IMR-90 (cell line): ENCODE measurements at regions not wholly inside any gene's neighbourhood (a gene's known extent, or its start where the extent isn't known, plus 50 kb on each side); places are given as distances from the start of the nearest gene placed in this dataset.
"Not testable (repeated sequence)": the region's sequence is repeated elsewhere in the genome, so short reads cannot be mapped to it uniquely, and the experiment has no call there.

ENCODE experiments used
- ATAC-seq: fragments of 200-7000 bp; cut with Tn5 transposase; 2 replicates; pipeline ENCODE4 v1.9.1; 2020; ENCODE audit warnings: low read depth, mild to moderate bottlenecking, moderate library complexity
- BruUV-seq: library from RNA; stranded (reverse); fragments of 400-500 nt; replicated peaks from 2 replicates; lab custom pipeline; 2021; lab: Mats Ljungman, UMichigan
- CTCF ChIA-PET: fragments of 300-600 bp; formaldehyde crosslinking; extraction: SDS; loops from one replicate; lab custom pipeline; 2021; ENCODE audit warnings: antibody characterized with exemption; lab: Yijun Ruan, JAX
- POLR2A ChIA-PET: fragments of 300-600 bp; sonication (Branson Sonifier 250); formaldehyde crosslinking; loops from one replicate; lab custom pipeline; 2022; ENCODE audit warnings: antibody characterized with exemption; ENCODE audit not compliant: unreplicated experiment; lab: Charles Lee
- DNase-seq: peaks from one replicate; pipeline ENCODE4 v3.0.0; 2013
- H2AFZ ChIP-seq: replicated peaks from 2 replicates; pipeline ENCODE3; 2013; ENCODE audit warnings: low read length, mild to moderate bottlenecking; ENCODE audit not compliant: poor library complexity
- H2AK5ac ChIP-seq: 2 replicates; pipeline ENCODE4 v1.6.1; 2013; ENCODE audit warnings: low read depth, low read length, inconsistent platforms
- H2AK9ac ChIP-seq: replicated peaks from 2 replicates; pipeline ENCODE3; 2013; ENCODE audit warnings: mild to moderate bottlenecking, low read depth, low read length, moderate library complexity; ENCODE audit not compliant: poor library complexity
- H2BK120ac ChIP-seq: 2 replicates; pipeline ENCODE4 v1.6.1; 2013; ENCODE audit warnings: low read depth, low read length, inconsistent platforms
- H2BK15ac ChIP-seq: 3 replicates; pipeline ENCODE4 v1.6.1; 2013; ENCODE audit warnings: low read depth, low read length, inconsistent platforms
- H2BK20ac ChIP-seq: 2 replicates; pipeline ENCODE4 v1.6.1; 2013; ENCODE audit warnings: low read depth, mild to moderate bottlenecking, inconsistent platforms, low read length, moderate library complexity
- H2BK5ac ChIP-seq: 2 replicates; pipeline ENCODE4 v1.6.1; 2013; ENCODE audit warnings: mild to moderate bottlenecking, low read depth, low read length, inconsistent platforms; ENCODE audit not compliant: poor library complexity, severe bottlenecking
- H3K14ac ChIP-seq: replicated peaks from 2 replicates; pipeline ENCODE4 v1.6.1; 2013; ENCODE audit warnings: low read depth, low read length, inconsistent platforms
- H3K18ac ChIP-seq: 2 replicates; pipeline ENCODE4 v1.6.1; 2013; ENCODE audit warnings: low read depth, low read length, control low read depth
- H3K23ac ChIP-seq: 2 replicates; pipeline ENCODE4 v1.6.1; 2013; ENCODE audit warnings: low read depth, low read length, inconsistent platforms
- H3K27ac ChIP-seq: 2 replicates; pipeline ENCODE4 v1.5.1; 2013; ENCODE audit warnings: mild to moderate bottlenecking, control low read depth, low read length; ENCODE audit not compliant: insufficient read depth
- H3K27me3 ChIP-seq: 2 replicates; pipeline ENCODE4 v1.6.1; 2013; ENCODE audit warnings: low read length; ENCODE audit not compliant: control insufficient read depth, insufficient read depth
- H3K36me3 ChIP-seq: 2 replicates; pipeline ENCODE4 v1.6.1; 2013; ENCODE audit warnings: low read length, mixed read lengths; ENCODE audit not compliant: control insufficient read depth, insufficient read depth
- H3K4ac ChIP-seq: 2 replicates; pipeline ENCODE4 v1.6.1; 2013; ENCODE audit warnings: low read depth, low read length, inconsistent platforms
- H3K4me1 ChIP-seq: 2 replicates; pipeline ENCODE4 v1.6.1; 2013; ENCODE audit warnings: low read length, mixed read lengths; ENCODE audit not compliant: control insufficient read depth, insufficient read depth
- H3K4me2 ChIP-seq: 2 replicates; pipeline ENCODE4 v1.6.1; 2013; ENCODE audit warnings: low read depth, mild to moderate bottlenecking, control low read depth, low read length, moderate library complexity
- H3K4me3 ChIP-seq: 2 replicates; pipeline ENCODE4 v1.5.1; 2013; ENCODE audit warnings: low read depth, mild to moderate bottlenecking, control low read depth, low read length, moderate library complexity; ENCODE audit not compliant: insufficient read depth
- H3K56ac ChIP-seq: 2 replicates; pipeline ENCODE4 v1.6.1; 2013; ENCODE audit warnings: low read length, inconsistent platforms; ENCODE audit not compliant: insufficient read depth; ENCODE audit errors: extremely low read depth
- H3K79me1 ChIP-seq, 2 experiments: 2 replicates each; pipeline ENCODE4 v1.6.1; 2013; ENCODE audit warnings: low read length in 2 of 2, inconsistent platforms in 1 of 2, low read depth in 1 of 2
- H3K9ac ChIP-seq: 2 replicates; pipeline ENCODE4 v1.6.1; 2013; ENCODE audit warnings: low read depth, low read length, control low read depth
- H3K9me1 ChIP-seq: 2 replicates; pipeline ENCODE4 v1.6.1; 2013; ENCODE audit warnings: low read length, inconsistent platforms; ENCODE audit not compliant: insufficient read depth
- H3K9me3 ChIP-seq: 2 replicates; pipeline ENCODE4 v1.6.1; 2013; ENCODE audit warnings: low read length; ENCODE audit not compliant: control insufficient read depth, insufficient read depth
- H4K20me1 ChIP-seq: 2 replicates; pipeline ENCODE4 v1.6.1; 2013; ENCODE audit warnings: low read length, inconsistent platforms; ENCODE audit not compliant: insufficient read depth
- H4K5ac ChIP-seq: 2 replicates; pipeline ENCODE4 v1.6.1; 2013; ENCODE audit warnings: mild to moderate bottlenecking, low read depth, low read length, control low read depth
- H4K8ac ChIP-seq, 2 experiments: 2 replicates each; pipeline ENCODE4 v1.6.1; 2013; ENCODE audit warnings: low read depth in 2 of 2, low read length in 2 of 2, control low read depth in 1 of 2, inconsistent platforms in 1 of 2
- H4K91ac ChIP-seq: 2 replicates; pipeline ENCODE4 v1.6.1; 2013; ENCODE audit warnings: low read depth, low read length, inconsistent platforms; ENCODE audit not compliant: insufficient read depth
- WGBS, 2 experiments: methylation state at CpG; one replicate each; pipeline versions ENCODE4 v1.1.5 to v1.1.7; 2013; ENCODE audit warnings: missing lambda C conversion rate in 2 of 2; ENCODE audit not compliant: insufficient read length in 1 of 2; ENCODE audit errors: extremely low coverage in 2 of 2; 5-methylcytosine and 5-hydroxymethylcytosine counted together
- dilution Hi-C: fragments of 300-500 bp; cut with HindIII; formaldehyde crosslinking; loops from one replicate; pipeline ENCODE4 v1.14.3; 2018; ENCODE audit warnings: low sequenced_read_pairs; ENCODE audit not compliant: unreplicated experiment
- in situ Hi-C: fragments of 300-500 bp; cut with MboI; formaldehyde crosslinking; loops from 3 replicates; pipeline ENCODE4 v1.14.3; 2019; ENCODE audit warnings: low sequenced_read_pairs, inconsistent platforms, mixed read lengths
- intact Hi-C: fragments of 100-400 bp; cut with micrococcal nuclease; formaldehyde crosslinking; loops from 2 replicates; pipeline ENCODE4 v1.10.0; 2022

GRCh38 chr5:176117699-176118238 lies 120.5 kb upstream of the SIMC1 start:
- H3K23ac ChIP-seq, CTCF ChIA-PET, ATAC-seq, POLR2A ChIA-PET, H3K4me1 ChIP-seq, H3K9me1 ChIP-seq, H3K9ac ChIP-seq, H3K14ac ChIP-seq, H2AFZ ChIP-seq, H2AK5ac ChIP-seq, H3K56ac ChIP-seq, H3K36me3 ChIP-seq, H2AK9ac ChIP-seq, H3K4me2 ChIP-seq, H3K27ac ChIP-seq, BruUV-seq, H2BK20ac ChIP-seq, H3K18ac ChIP-seq, H4K91ac ChIP-seq, H3K9me3 ChIP-seq, dilution Hi-C loops, H3K4me3 ChIP-seq, in situ Hi-C loops, H4K20me1 ChIP-seq, H4K8ac ChIP-seq, DNase-seq, H2BK5ac ChIP-seq, H2BK15ac ChIP-seq, H2BK120ac ChIP-seq, H3K4ac ChIP-seq, H4K5ac ChIP-seq, H3K27me3 ChIP-seq, H3K79me1 ChIP-seq, intact Hi-C loops: not testable (repeated sequence)
- WGBS, 2 experiments, result no CpG with 5 or more reads among the region's 8 CpGs

- H2AFZ ChIP-seq, H3K36me3 ChIP-seq, H4K91ac ChIP-seq, H3K14ac ChIP-seq, H2BK120ac ChIP-seq, H3K23ac ChIP-seq, H3K18ac ChIP-seq, H3K9me1 ChIP-seq, H3K9ac ChIP-seq, H3K9me3 ChIP-seq, intact Hi-C loops, POLR2A ChIA-PET, H3K79me1 ChIP-seq, H2BK5ac ChIP-seq, H3K4ac ChIP-seq, H4K8ac ChIP-seq, DNase-seq, H3K27ac ChIP-seq, H3K4me3 ChIP-seq, dilution Hi-C loops, H3K56ac ChIP-seq, in situ Hi-C loops, ATAC-seq, H2AK5ac ChIP-seq, H3K27me3 ChIP-seq, CTCF ChIA-PET, H4K20me1 ChIP-seq, BruUV-seq, H2BK20ac ChIP-seq, H4K5ac ChIP-seq, H2AK9ac ChIP-seq, H3K4me1 ChIP-seq, H2BK15ac ChIP-seq, H3K4me2 ChIP-seq: not testable (repeated sequence)
- no CpG with 5 or more reads among the region's 2 CpGs for WGBS, 2 experiments
Measured at GRCh38 chr5:176122361-176122760, 115.9 kb upstream of the SIMC1 start.
